GM23248 (cell line): ENCODE measurements at regions not wholly inside any gene's neighbourhood (a gene's known extent, or its start where the extent isn't known, plus 50 kb on each side); places are given as distances from the start of the nearest gene placed in this dataset.

Source experiments
- DNase-seq: peaks from one replicate; pipeline ENCODE4 v3.0.0-alpha.2; 2015
- H2AFZ ChIP-seq: fragments of 200-600 bp; sonication (generic); 2 replicates; pipeline ENCODE4 v1.6.1; 2016; ENCODE audit warnings: antibody characterized with exemption
- H3F3A ChIP-seq: fragments of 200-600 bp; sonication (generic); 2 replicates; pipeline ENCODE4 v1.6.1; 2016; ENCODE audit warnings: mild to moderate bottlenecking, antibody characterized with exemption, mixed run types; ENCODE audit not compliant: insufficient read depth
- H3K27ac ChIP-seq: fragments of 200-600 bp; sonication (generic); 2 replicates; pipeline ENCODE4 v1.5.1; 2016; ENCODE audit warnings: mild to moderate bottlenecking
- H3K27me3 ChIP-seq: fragments of 200-600 bp; sonication (generic); replicated peaks from 2 replicates; pipeline ENCODE4 v1.6.1; 2016; ENCODE audit warnings: mild to moderate bottlenecking; ENCODE audit not compliant: insufficient read depth
- H3K36me3 ChIP-seq: fragments of 200-600 bp; sonication (generic); 2 replicates; pipeline ENCODE4 v1.6.1; 2016; ENCODE audit warnings: low read depth, mild to moderate bottlenecking
- H3K4me1 ChIP-seq: fragments of 200-600 bp; sonication (generic); 2 replicates; pipeline ENCODE4 v1.6.1; 2016; ENCODE audit warnings: mild to moderate bottlenecking; ENCODE audit not compliant: insufficient read depth
- H3K4me2 ChIP-seq: fragments of 200-600 bp; sonication (generic); one replicate; pipeline ENCODE4 v1.6.1; 2016; ENCODE audit warnings: mild to moderate bottlenecking; ENCODE audit not compliant: unreplicated experiment
- H3K4me3 ChIP-seq: fragments of 200-600 bp; sonication (generic); 2 replicates; pipeline ENCODE4 v1.5.1; 2016; ENCODE audit warnings: mild to moderate bottlenecking
- H3K79me2 ChIP-seq: fragments of 200-600 bp; sonication (generic); 2 replicates; pipeline ENCODE4 v1.6.1; 2016; ENCODE audit warnings: mild to moderate bottlenecking; ENCODE audit not compliant: insufficient read depth
- H3K9ac ChIP-seq: fragments of 200-600 bp; sonication (generic); 2 replicates; pipeline ENCODE4 v1.6.1; 2016; ENCODE audit warnings: mild to moderate bottlenecking
- H3K9me2 ChIP-seq: fragments of 200-600 bp; sonication (generic); 2 replicates; pipeline ENCODE4 v1.6.1; 2016; ENCODE audit warnings: mixed run types, mild to moderate bottlenecking, moderate library complexity; ENCODE audit not compliant: insufficient read depth
- H3K9me3 ChIP-seq: fragments of 200-600 bp; sonication (generic); one replicate; pipeline ENCODE4 v1.6.1; 2017; ENCODE audit warnings: low read depth
- H4K20me1 ChIP-seq: fragments of 200-600 bp; sonication (generic); 2 replicates; pipeline ENCODE4 v1.6.0; 2016; ENCODE audit not compliant: insufficient read depth
- EZH2 ChIP-seq: fragments of 200-600 bp; sonication (generic); IDR thresholded peaks from 2 replicates; pipeline ENCODE4 v1.6.1; 2018; ENCODE audit warnings: antibody characterized with exemption, mild to moderate bottlenecking; ENCODE audit not compliant: insufficient read depth, poor library complexity, severe bottlenecking
- EZH2phosphoT487 ChIP-seq: fragments of 200-600 bp; sonication (generic); IDR thresholded peaks from 2 replicates; pipeline ENCODE4 v1.6.1; 2018; ENCODE audit warnings: antibody characterized with exemption, moderate library complexity, mild to moderate bottlenecking, low read depth; ENCODE audit not compliant: insufficient read depth
- WGBS, 2 experiments: methylation state at CpG; one replicate each; pipeline ENCODE4 v1.1.6; 2015 to 2017; ENCODE audit warnings: low lambda C conversion rate in 2 of 2, low coverage in 1 of 2; ENCODE audit errors: missing lambda C conversion rate in 2 of 2; 5-methylcytosine and 5-hydroxymethylcytosine counted together
- in situ Hi-C: fragments of 300-500 bp; cut with MboI; formaldehyde crosslinking; loops from 2 replicates; pipeline ENCODE4 v1.15.0; 2020

GRCh38 chrX:147602176-147602696 is 309.5 kb upstream of the FMR1 start:
- no peaks in the 10 kb centered on the region for H3K36me3 ChIP-seq
- whole genome bisulfite sequencing, 2 experiments = 4% methylated on average over 3 of the region's 3 CpGs
- no peak overlapping the region for H3K9ac ChIP-seq
- no peaks in the 10 kb centered on the region for H3K27me3 ChIP-seq
- H3K4me2 ChIP-seq = no peak overlapping the region
- no peak for TF ChIP-seq EZH2phosphoT487
- no peak for TF ChIP-seq EZH2
- H3F3A ChIP-seq = no peaks in the 10 kb centered on the region
- in situ Hi-C loops = no loop called here
- H3K79me2 ChIP-seq = no peaks in the 10 kb centered on the region
- H3K4me1 ChIP-seq = no peaks in the 10 kb centered on the region
- H3K4me3 ChIP-seq = no peak overlapping the region
- H3K9me2 ChIP-seq = no peaks in the 10 kb centered on the region
- peak; percentile 1 for DNase-seq
- H3K27ac ChIP-seq = no peak overlapping the region
- no peaks in the 10 kb centered on the region for H3K9me3 ChIP-seq
- no peaks in the 10 kb centered on the region for H4K20me1 ChIP-seq
- no peak overlapping the region for H2AFZ ChIP-seq

GRCh38 chrX:147626605-147627004 is 285.1 kb upstream of the FMR1 start:
- no peak overlapping the region for H3K27ac ChIP-seq
- no peak overlapping the region for H3K4me3 ChIP-seq
- TF ChIP-seq EZH2 (no peak), EZH2phosphoT487 (no peak)
- H4K20me1 ChIP-seq = no peaks in the 10 kb centered on the region
- H3F3A ChIP-seq = no peaks in the 10 kb centered on the region
- no peaks in the 10 kb centered on the region for H3K9me2 ChIP-seq
- no peaks in the 10 kb centered on the region for H3K4me1 ChIP-seq
- no peaks in the 10 kb centered on the region for H3K9me3 ChIP-seq
- H3K36me3 ChIP-seq = no peaks in the 10 kb centered on the region
- H3K79me2 ChIP-seq = no peaks in the 10 kb centered on the region
- in situ Hi-C loops = no loop called here
- H3K4me2 ChIP-seq = no peak overlapping the region
- no peaks in the 10 kb centered on the region for H3K27me3 ChIP-seq
- H2AFZ ChIP-seq = no peak overlapping the region
- no peak for DNase-seq
- WGBS, 2 experiments = 44 to 45% methylated on average over 5 of the region's 5 CpGs
- no peak overlapping the region for H3K9ac ChIP-seq

- Histone ChIP-seq H2AFZ (no peak overlapping the region), H3K4me3 (no peak overlapping the region), H3K27ac (no peak overlapping the region), H3K9ac (no peak overlapping the region), H3K9me3 (no peaks in the 10 kb centered on the region), H3K4me2 (no peak overlapping the region), H3K27me3 (no peaks in the 10 kb centered on the region), H3F3A (no peaks in the 10 kb centered on the region), H4K20me1 (no peaks in the 10 kb centered on the region), H3K36me3 (no peaks in the 10 kb centered on the region), H3K79me2 (no peaks in the 10 kb centered on the region), H3K4me1 (no peaks in the 10 kb centered on the region), H3K9me2 (no peaks in the 10 kb centered on the region)
- in situ Hi-C loops = no loop called here
- no peak for DNase-seq
- no peak for TF ChIP-seq EZH2
- TF ChIP-seq EZH2phosphoT487 = no peak
- 13 to 22% methylated on average over 1 of the region's 1 CpG for whole genome bisulfite sequencing, 2 experiments
Observed at GRCh38 chrX:147635186-147635585, 276.5 kb upstream of the FMR1 start.

- no peak for DNase-seq
- Histone ChIP-seq H3K79me2 (no peaks in the 10 kb centered on the region), H3K9me2 (no peaks in the 10 kb centered on the region), H3K27me3 (no peaks in the 10 kb centered on the region), H3K4me1 (no peaks in the 10 kb centered on the region), H3K27ac (no peak overlapping the region), H3K36me3 (no peaks in the 10 kb centered on the region), H3K4me3 (no peak overlapping the region), H3K9me3 (no peaks in the 10 kb centered on the region), H3K4me2 (no peak overlapping the region), H3F3A (no peaks in the 10 kb centered on the region), H4K20me1 (no peaks in the 10 kb centered on the region), H2AFZ (no peak overlapping the region), H3K9ac (no peak overlapping the region)
- 40 to 47% methylated on average over 3 of the region's 7 CpGs for WGBS, 2 experiments
- in situ Hi-C loops = no loop called here
- TF ChIP-seq EZH2phosphoT487 (no peak), EZH2 (no peak)
Observed at GRCh38 chrX:147637190-147637589, 274.5 kb upstream of the FMR1 start.
